Karpas-422 (cell line): ENCODE measurements at regions not wholly inside any gene's neighbourhood (a gene's known extent, or its start where the extent isn't known, plus 50 kb on each side); places are given as distances from the start of the nearest gene placed in this dataset.

ENCODE experiments used
- DNase-seq: peaks from one replicate; pipeline ENCODE4 v3.0.0-alpha.2; 2015
- H2AFZ ChIP-seq: fragments of 200-600 bp; sonication (generic); 2 replicates; pipeline ENCODE4 v1.6.1; 2014; ENCODE audit warnings: antibody characterized with exemption, low read length, mixed read lengths
- H3K27ac ChIP-seq: fragments of 200-600 bp; sonication (generic); 2 replicates; pipeline ENCODE4 v1.5.1; 2014; ENCODE audit warnings: mild to moderate bottlenecking, low read length, moderate library complexity
- H3K27me3 ChIP-seq: fragments of 200-600 bp; sonication (generic); 2 replicates; pipeline ENCODE4 v1.6.1; 2014; ENCODE audit warnings: low read length, mixed read lengths
- H3K36me3 ChIP-seq: fragments of 200-600 bp; sonication (generic); 2 replicates; pipeline ENCODE4 v1.6.1; 2014; ENCODE audit warnings: low read length, mixed read lengths; ENCODE audit not compliant: insufficient read depth
- H3K4me1 ChIP-seq: fragments of 200-600 bp; sonication (generic); 2 replicates; pipeline ENCODE4 v1.6.1; 2014; ENCODE audit warnings: mild to moderate bottlenecking, low read length, mixed read lengths
- H3K4me2 ChIP-seq: fragments of 200-600 bp; sonication (generic); 2 replicates; pipeline ENCODE4 v1.6.1; 2014; ENCODE audit warnings: low read length, low read depth, mild to moderate bottlenecking; ENCODE audit not compliant: poor library complexity, severe bottlenecking
- H3K4me3 ChIP-seq: fragments of 200-600 bp; sonication (generic); 2 replicates; pipeline ENCODE4 v1.5.1; 2014; ENCODE audit warnings: mild to moderate bottlenecking, antibody characterized with exemption, low read length, mixed read lengths
- H3K79me2 ChIP-seq: fragments of 200-600 bp; sonication (generic); 2 replicates; pipeline ENCODE4 v1.6.1; 2014; ENCODE audit warnings: mild to moderate bottlenecking, low read length, mixed read lengths
- H3K9ac ChIP-seq: fragments of 200-600 bp; sonication (generic); 2 replicates; pipeline ENCODE4 v1.6.0; 2014; ENCODE audit warnings: low read length
- H3K9me2 ChIP-seq: fragments of 200-600 bp; sonication (generic), shearing (Covaris generic); replicated peaks from 2 replicates; pipeline ENCODE4 v1.6.0; 2014; ENCODE audit warnings: mild to moderate bottlenecking, low read length, moderate library complexity; ENCODE audit not compliant: insufficient read depth
- H3K9me3 ChIP-seq: fragments of 300-700, 200-600 bp; sonication (generic); 2 replicates; pipeline ENCODE4 v1.6.1; 2014; ENCODE audit warnings: low read length, mixed read lengths
- H4K20me1 ChIP-seq: fragments of 200-600 bp; sonication (generic); 2 replicates; pipeline ENCODE4 v1.6.1; 2014; ENCODE audit warnings: mild to moderate bottlenecking, antibody characterized with exemption, low read length, low read depth; ENCODE audit not compliant: insufficient read depth

DNA sequence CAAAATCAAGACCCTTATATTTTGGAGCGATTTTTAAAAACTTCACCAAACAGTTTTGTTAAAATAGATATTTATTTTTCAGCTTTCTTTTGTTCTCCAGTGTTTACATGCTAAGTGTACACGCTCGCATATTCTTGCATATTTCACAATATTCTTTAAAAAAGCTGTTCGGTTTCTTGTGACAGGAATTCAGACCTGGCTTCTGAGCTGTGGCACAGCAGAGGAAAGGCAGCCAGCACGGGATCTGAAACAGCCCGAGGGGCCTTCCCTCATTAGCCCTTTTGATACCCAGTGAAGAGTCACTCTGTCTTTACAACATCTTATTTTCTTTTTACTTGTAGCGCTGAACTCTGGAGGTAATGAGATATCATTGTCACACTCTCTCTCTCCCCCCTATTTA is 234.0 kb downstream of the B3GLCT start:
- H3K27me3 ChIP-seq: no peaks in the 10 kb centered on the region
- H4K20me1 ChIP-seq: no peaks in the 10 kb centered on the region
- H3K36me3 ChIP-seq: no peaks in the 10 kb centered on the region
- no peak for DNase-seq
- H3K4me2 ChIP-seq: no peak overlapping the region
- H3K9me3 ChIP-seq: no peaks in the 10 kb centered on the region
- H2AFZ ChIP-seq: no peak overlapping the region
- no peaks in the 10 kb centered on the region for H3K9me2 ChIP-seq
- no peaks in the 10 kb centered on the region for H3K79me2 ChIP-seq
- H3K4me3 ChIP-seq: no peak overlapping the region
- H3K4me1 ChIP-seq: no peaks in the 10 kb centered on the region
- no peak overlapping the region for H3K9ac ChIP-seq
- H3K27ac ChIP-seq: no peak overlapping the region

DNA sequence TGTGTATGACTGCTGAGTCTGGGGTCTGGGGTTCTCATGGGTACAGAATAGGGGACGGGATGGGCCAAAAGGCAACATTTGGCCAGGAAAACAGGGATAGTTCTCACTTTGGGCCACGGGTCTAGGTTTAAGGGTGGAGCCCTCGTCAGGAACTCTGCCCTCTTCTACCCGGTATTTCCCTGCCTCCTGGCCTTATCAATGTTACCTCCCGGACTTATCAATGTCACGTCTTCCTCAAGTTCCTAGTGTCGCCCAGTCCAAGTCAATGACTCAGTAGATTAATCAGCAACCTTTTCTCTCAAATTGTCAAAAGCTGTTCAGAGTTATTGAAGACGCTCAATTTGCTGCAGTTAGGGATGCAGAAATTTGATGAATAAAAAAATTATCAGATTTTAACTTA is 234.8 kb downstream of the B3GLCT start:
- H3K4me3 ChIP-seq: no peak overlapping the region
- H3K79me2 ChIP-seq: no peaks in the 10 kb centered on the region
- no peak overlapping the region for H3K4me2 ChIP-seq
- no peaks in the 10 kb centered on the region for H3K9me3 ChIP-seq
- no peaks in the 10 kb centered on the region for H3K36me3 ChIP-seq
- H3K27ac ChIP-seq: no peak overlapping the region
- no peaks in the 10 kb centered on the region for H4K20me1 ChIP-seq
- H3K9ac ChIP-seq: no peak overlapping the region
- DNase-seq: no peak
- no peaks in the 10 kb centered on the region for H3K27me3 ChIP-seq
- H2AFZ ChIP-seq: no peak overlapping the region
- H3K9me2 ChIP-seq: no peaks in the 10 kb centered on the region
- no peaks in the 10 kb centered on the region for H3K4me1 ChIP-seq

DNA sequence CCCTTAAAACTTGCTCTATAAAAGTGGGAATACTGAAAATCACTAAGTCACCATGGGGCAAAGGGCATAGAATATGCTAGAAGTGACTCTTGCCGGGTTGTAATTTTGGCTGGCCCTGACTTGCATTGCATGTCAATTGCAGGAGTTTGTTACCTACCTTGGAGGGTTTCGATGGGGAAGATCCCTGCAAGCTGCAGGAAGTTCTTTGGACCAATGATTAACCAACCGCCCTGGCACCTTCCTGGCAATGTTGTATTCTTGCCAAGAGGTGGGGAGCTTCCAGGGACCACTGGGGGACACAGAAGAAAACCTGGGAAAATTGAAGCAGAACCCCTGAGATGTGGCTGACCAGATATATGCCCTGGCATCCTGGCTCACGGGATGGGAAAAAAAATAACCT is 235.8 kb downstream of the B3GLCT start:
- H3K9me2 ChIP-seq: no peaks in the 10 kb centered on the region
- H3K4me3 ChIP-seq: no peak overlapping the region
- no peaks in the 10 kb centered on the region for H3K4me1 ChIP-seq
- H3K36me3 ChIP-seq: no peaks in the 10 kb centered on the region
- no peak overlapping the region for H3K9ac ChIP-seq
- no peaks in the 10 kb centered on the region for H3K9me3 ChIP-seq
- H3K27me3 ChIP-seq: no peaks in the 10 kb centered on the region
- H3K79me2 ChIP-seq: no peaks in the 10 kb centered on the region
- no peak overlapping the region for H3K4me2 ChIP-seq
- DNase-seq: no peak
- H3K27ac ChIP-seq: no peak overlapping the region
- H2AFZ ChIP-seq: no peak overlapping the region
- no peaks in the 10 kb centered on the region for H4K20me1 ChIP-seq

DNA sequence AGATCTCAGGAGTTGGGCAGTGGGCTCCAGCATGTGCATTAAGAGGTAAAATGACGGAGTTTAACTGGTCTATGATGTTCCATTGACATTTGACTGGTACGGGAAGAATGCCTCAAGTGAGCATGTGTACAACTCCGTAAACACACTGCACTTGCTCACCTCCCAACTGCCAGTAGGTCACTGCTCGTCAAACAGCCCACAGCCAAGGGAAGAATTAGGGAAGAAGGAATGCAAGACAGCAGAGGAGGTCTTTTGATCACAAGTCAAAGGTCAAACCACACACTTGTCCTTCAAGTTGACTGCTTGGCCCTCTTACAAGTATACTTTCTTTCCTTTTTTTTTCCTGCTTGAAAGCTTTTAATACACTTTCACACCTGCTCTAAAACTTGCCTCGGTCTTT is 236.7 kb downstream of the B3GLCT start:
- H3K4me3 ChIP-seq: no peak overlapping the region
- no peaks in the 10 kb centered on the region for H3K4me1 ChIP-seq
- no peaks in the 10 kb centered on the region for H3K9me3 ChIP-seq
- no peaks in the 10 kb centered on the region for H3K36me3 ChIP-seq
- no peak for DNase-seq
- H3K9me2 ChIP-seq: no peaks in the 10 kb centered on the region
- H3K9ac ChIP-seq: no peak overlapping the region
- no peak overlapping the region for H2AFZ ChIP-seq
- no peaks in the 10 kb centered on the region for H3K79me2 ChIP-seq
- no peak overlapping the region for H3K4me2 ChIP-seq
- H4K20me1 ChIP-seq: no peaks in the 10 kb centered on the region
- no peaks in the 10 kb centered on the region for H3K27me3 ChIP-seq
- H3K27ac ChIP-seq: no peak overlapping the region

DNA sequence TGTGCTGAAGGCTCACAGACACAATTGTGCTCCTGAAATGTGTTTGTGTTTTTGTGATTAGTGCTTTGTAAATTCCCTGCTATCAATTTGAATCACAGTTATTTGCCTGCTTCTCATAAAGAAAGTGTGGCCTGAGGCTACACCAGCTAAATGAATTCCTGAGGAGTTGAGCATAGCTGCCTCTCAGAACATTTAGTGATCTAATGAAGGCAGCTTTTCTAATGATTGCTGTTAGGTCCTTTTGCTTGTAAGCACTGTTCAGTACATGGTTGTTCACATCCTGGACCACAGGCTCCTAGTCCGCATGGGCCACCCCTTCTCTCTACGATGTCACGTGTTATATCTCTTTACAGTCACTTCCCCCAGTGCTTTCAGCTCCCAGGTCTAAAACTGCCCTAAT is 238.2 kb downstream of the B3GLCT start:
- Histone ChIP-seq H2AFZ (no peak overlapping the region; the same call in 1 of the 2 replicates), H3K4me2 (no peak overlapping the region), H3K4me3 (no peak overlapping the region), H3K27ac (no peak overlapping the region), H3K27me3 (no peaks in the 10 kb centered on the region), H3K36me3 (no peaks in the 10 kb centered on the region), H3K9ac (no peak overlapping the region), H3K79me2 (no peaks in the 10 kb centered on the region), H3K9me2 (no peaks in the 10 kb centered on the region), H3K9me3 (no peaks in the 10 kb centered on the region), H3K4me1 (no peaks in the 10 kb centered on the region), H4K20me1 (no peaks in the 10 kb centered on the region)
- DNase-seq: no peak

DNA sequence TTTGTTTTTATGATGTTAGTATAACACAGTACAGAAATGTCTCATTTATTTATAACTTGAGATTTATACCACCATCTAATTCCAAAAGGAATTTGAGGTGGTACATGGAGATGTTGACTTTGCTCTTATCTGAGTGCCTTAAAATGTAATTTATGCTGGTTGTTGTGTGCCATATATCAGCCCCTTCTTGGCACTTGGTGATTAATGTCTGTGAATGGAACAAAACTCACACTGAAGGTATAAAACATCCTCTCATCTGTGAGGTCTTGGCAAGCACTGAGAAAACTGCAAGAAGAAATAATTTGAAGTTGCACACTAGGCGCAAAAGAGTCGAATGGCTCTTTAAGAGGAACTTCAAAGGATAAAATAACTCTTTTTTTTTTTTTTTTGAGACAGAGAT is 240.4 kb downstream of the B3GLCT start:
- Histone ChIP-seq H3K79me2 (no peaks in the 10 kb centered on the region), H3K9me3 (no peaks in the 10 kb centered on the region), H3K27me3 (no peaks in the 10 kb centered on the region), H3K9ac (no peak overlapping the region), H3K4me1 (no peaks in the 10 kb centered on the region), H3K36me3 (no peaks in the 10 kb centered on the region), H3K9me2 (no peaks in the 10 kb centered on the region), H2AFZ (no peak overlapping the region), H4K20me1 (no peaks in the 10 kb centered on the region), H3K4me2 (no peak overlapping the region), H3K27ac (no peak overlapping the region), H3K4me3 (no peak overlapping the region)
- DNase-seq: no peak

DNA sequence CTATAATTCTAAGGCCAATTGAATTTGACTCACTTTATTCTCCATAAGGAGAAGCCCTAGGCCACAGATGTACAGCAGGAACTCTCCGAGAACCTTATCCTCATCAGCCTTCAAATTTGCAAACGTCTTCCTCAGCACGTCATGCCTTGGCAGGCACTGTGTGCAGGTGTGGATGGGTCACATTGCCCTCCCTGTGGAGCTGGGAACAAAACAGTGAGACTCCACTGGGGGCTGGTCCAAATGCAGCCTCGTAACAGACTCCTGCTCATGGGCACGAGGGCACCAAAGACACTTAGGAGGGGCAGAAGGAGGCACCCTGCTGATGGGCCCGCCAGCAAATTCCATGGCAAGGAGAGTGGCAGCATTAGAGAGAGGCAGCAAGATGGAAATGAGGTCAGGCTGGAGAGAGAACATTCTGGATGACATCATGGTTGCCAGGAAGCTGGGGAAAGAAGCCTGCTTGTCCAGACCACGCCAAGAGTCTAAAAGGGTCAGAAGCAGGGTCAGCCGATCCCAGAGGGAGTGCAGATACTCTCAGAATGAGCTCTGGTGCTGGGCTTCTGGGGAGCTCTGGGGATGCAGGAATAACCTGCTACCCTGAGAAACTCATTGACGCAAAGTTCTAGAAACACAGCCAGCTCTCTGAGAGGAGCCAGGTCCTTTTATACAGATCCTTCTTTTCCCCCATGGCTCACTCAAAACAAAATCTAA is 242.2 kb downstream of the B3GLCT start:
- no peaks in the 10 kb centered on the region for H3K36me3 ChIP-seq
- no peaks in the 10 kb centered on the region for H4K20me1 ChIP-seq
- no peaks in the 10 kb centered on the region for H3K27me3 ChIP-seq

DNA sequence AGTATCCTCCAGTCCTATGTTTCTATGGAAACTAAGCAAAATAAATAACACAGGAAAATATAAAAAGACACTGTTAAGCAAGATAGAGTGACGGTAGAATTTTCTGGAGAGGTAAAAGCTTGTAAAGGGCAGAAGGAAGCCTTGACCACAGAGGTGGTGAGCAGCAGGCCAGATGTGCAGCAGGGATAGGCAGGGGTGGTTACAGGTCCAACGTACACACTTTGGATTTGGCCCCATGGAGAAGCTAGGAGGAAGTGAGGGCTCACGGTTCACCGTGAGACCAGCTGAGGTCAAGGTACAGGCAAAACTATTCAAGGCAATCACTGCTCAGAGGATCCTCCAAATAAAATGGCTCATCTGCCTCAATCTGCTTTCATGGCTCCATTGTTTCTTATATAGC is 242.8 kb downstream of the B3GLCT start:
- no peak overlapping the region for H2AFZ ChIP-seq
- H3K9me3 ChIP-seq: no peaks in the 10 kb centered on the region
- no peaks in the 10 kb centered on the region for H4K20me1 ChIP-seq
- H3K4me2 ChIP-seq: no peak overlapping the region
- no peak overlapping the region for H3K27ac ChIP-seq
- H3K36me3 ChIP-seq: no peaks in the 10 kb centered on the region
- no peaks in the 10 kb centered on the region for H3K79me2 ChIP-seq
- H3K9me2 ChIP-seq: no peaks in the 10 kb centered on the region
- no peak overlapping the region for H3K4me3 ChIP-seq
- no peak for DNase-seq
- H3K4me1 ChIP-seq: no peaks in the 10 kb centered on the region
- H3K27me3 ChIP-seq: no peaks in the 10 kb centered on the region
- no peak overlapping the region for H3K9ac ChIP-seq

More for the DNA sequence above, 242.2 kb downstream of the B3GLCT start:
- no peak overlapping the region for H3K27ac ChIP-seq
- H2AFZ ChIP-seq: no peak overlapping the region
- H3K4me2 ChIP-seq: no peak overlapping the region
- no peaks in the 10 kb centered on the region for H3K4me1 ChIP-seq
- no peak overlapping the region for H3K4me3 ChIP-seq
- no peaks in the 10 kb centered on the region for H3K9me3 ChIP-seq
- H3K9ac ChIP-seq: no peak overlapping the region
- no peaks in the 10 kb centered on the region for H3K9me2 ChIP-seq
- H3K79me2 ChIP-seq: no peaks in the 10 kb centered on the region
- no peak for DNase-seq
